ENCODE measurements at regions not wholly inside any gene's neighbourhood (a gene's known extent, or its start where the extent isn't known, plus 50 kb on each side); places are given as distances from the start of the nearest gene placed in this dataset.

DNA sequence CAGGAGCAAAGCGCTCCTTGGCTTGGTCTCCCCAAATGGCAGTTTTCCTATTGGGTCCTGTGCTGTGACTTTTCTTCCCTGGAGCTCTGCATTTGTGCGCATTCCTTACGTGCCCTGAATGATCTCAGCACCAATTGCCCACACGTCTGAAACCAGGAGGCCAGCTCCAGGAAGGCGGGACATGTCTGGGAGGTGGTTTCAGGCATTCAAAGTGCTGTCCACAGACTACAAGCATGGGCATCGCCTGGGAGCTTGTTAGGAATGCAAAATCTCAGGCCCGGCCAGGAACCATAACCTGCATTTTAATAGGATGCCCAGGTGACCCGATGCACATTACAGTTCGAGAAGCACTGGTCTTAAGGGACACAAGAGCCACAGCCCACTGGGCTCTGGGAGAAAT, 239.6 kb downstream of the ANKRD60 start:
- FAIRE-seq (no peak), DNase-seq (ENCODE audit: insufficient read length, low spot score) (no peak)
- no peak for TF ChIP-seq CTCF (IDR thresholded peaks at IDR 0.05; ENCODE audit: insufficient read depth, missing control alignments)

DNA sequence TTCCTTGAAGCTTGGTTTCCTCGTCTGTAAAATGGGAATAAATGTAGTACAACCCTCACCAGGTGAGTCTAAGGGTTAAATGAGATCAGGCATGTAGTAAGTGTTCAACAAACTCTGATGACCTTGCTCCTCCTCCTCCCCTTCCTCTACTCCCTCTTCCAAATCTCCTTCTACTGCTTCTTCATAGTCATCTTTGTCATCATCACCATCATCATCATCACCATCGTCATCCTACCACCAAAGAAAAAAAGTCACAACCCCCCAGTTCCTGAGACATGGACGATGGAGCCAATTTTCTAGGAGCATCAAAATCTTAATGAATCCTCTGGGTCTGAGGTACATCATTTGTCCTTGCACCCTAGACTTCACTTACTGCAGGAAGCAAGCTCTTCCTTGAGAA, 240.0 kb downstream of the ANKRD60 start:
- no peak for DNase-seq (ENCODE audit: insufficient read length, low spot score)
- TF ChIP-seq CTCF (IDR thresholded peaks at IDR 0.05; ENCODE audit: insufficient read depth, missing control alignments), result no peak
- FAIRE-seq, result no peak

DNA sequence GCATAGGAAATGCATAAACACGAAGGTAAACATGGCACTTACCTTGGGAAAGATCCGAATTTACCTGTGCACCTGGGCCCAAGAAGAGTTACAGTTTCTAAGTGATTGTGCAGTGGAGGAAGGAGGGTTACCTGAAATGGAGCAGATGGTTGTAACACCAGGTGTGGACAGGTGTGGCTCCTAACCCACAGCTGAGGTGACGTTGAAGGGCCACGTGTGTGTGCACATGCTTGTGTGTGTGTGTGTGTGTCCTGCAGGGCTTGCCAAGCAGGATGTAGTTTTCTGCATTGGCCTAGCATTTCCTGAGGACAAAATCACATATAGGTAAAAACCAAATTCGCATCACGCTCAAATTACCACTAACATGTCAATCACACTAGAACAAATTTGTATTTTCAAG, 240.8 kb downstream of the ANKRD60 start:
- no peak for DNase-seq (ENCODE audit: insufficient read length, low spot score)
- no peak for TF ChIP-seq CTCF (IDR thresholded peaks at IDR 0.05; ENCODE audit: insufficient read depth, missing control alignments)
- FAIRE-seq, result no peak

GRCh38 chr20:57986666-57987065, 241.8 kb downstream of the ANKRD60 start:
- DNase-seq (ENCODE audit: insufficient read length, low spot score), result no peak
- no peak for TF ChIP-seq CTCF (IDR thresholded peaks at IDR 0.05; ENCODE audit: insufficient read depth, missing control alignments)

GRCh38 chr20:57985278-57985677, 243.2 kb downstream of the ANKRD60 start:
- no peak for TF ChIP-seq CTCF (IDR thresholded peaks at IDR 0.05; ENCODE audit: insufficient read depth, missing control alignments)
- FAIRE-seq, result no peak
- DNase-seq (ENCODE audit: insufficient read length, low spot score), result no peak

More at GRCh38 chr20:57986666-57987065, 241.8 kb downstream of the ANKRD60 start:
- FAIRE-seq, result no peak

GRCh38 chr20:57983082-57983481, 245.4 kb downstream of the ANKRD60 start:
- no peak for FAIRE-seq
- no peak for DNase-seq (ENCODE audit: insufficient read length, low spot score)
- TF ChIP-seq CTCF (IDR thresholded peaks at IDR 0.05; ENCODE audit: insufficient read depth, missing control alignments), result no peak

GRCh38 chr20:57980506-57980905, 247.9 kb downstream of the ANKRD60 start:
- no peak for FAIRE-seq
- DNase-seq (ENCODE audit: insufficient read length, low spot score), result no peak
- TF ChIP-seq CTCF (IDR thresholded peaks at IDR 0.05; ENCODE audit: insufficient read depth, missing control alignments), result no peak
